HL-60 (cell line): ENCODE measurements at regions not wholly inside any gene's neighbourhood (a gene's known extent, or its start where the extent isn't known, plus 50 kb on each side); places are given as distances from the start of the nearest gene placed in this dataset.
"Not testable (repeated sequence)": the region's sequence is repeated elsewhere in the genome, so short reads cannot be mapped to it uniquely, and the experiment has no call there.

Source experiments
- DNase-seq, 2 experiments: peaks; one replicate each; pipeline ENCODE4 v3.0.0-alpha.2; 2010 to 2020; ENCODE audit warnings: low read depth in 1 of 2, low spot score in 1 of 2
- H3K27ac ChIP-seq: fragments of 250-450 bp; sonication (Bioruptor Pico); replicated peaks from 2 replicates; pipeline ENCODE4 v1.5.1; 2020; ENCODE audit warnings: mild to moderate bottlenecking, moderate library complexity
- H3K27me3 ChIP-seq: fragments of 250-450 bp; sonication (Bioruptor Pico); 2 replicates; pipeline ENCODE4 v1.5.1; 2021; ENCODE audit warnings: mild to moderate bottlenecking, moderate library complexity; ENCODE audit not compliant: insufficient read depth, poor library complexity, severe bottlenecking
- H3K4me3 ChIP-seq: replicated peaks from 2 replicates; pipeline ENCODE4 v1.5.1; 2011; ENCODE audit warnings: mild to moderate bottlenecking, control low read depth, low read length; ENCODE audit not compliant: insufficient read depth
- CTCF ChIP-seq: IDR thresholded peaks from one replicate; pipeline ENCODE4 v1.5.1; 2011; ENCODE audit warnings: low read length, control low read depth, inconsistent platforms; ENCODE audit not compliant: insufficient read depth
- GABPA ChIP-seq: IDR thresholded peaks from 2 replicates; pipeline ENCODE4 v1.6.1; 2012; ENCODE audit warnings: low read depth
- POLR2AphosphoS5 ChIP-seq: IDR thresholded peaks from 2 replicates; pipeline ENCODE4 v1.6.1; 2012; ENCODE audit warnings: low read depth
- REST ChIP-seq: IDR thresholded peaks from 2 replicates; pipeline ENCODE4 v1.6.1; 2012; ENCODE audit warnings: low read depth; ENCODE audit not compliant: insufficient replicate concordance
- SPI1 ChIP-seq: IDR thresholded peaks from 2 replicates; pipeline ENCODE4 v1.6.1; 2012; ENCODE audit warnings: low read depth, mild to moderate bottlenecking, borderline replicate concordance

GRCh38 chr10:90031776-90032175 is 330.4 kb downstream of the KIF20B start:
- H3K27ac ChIP-seq = no peak overlapping the region
- no peaks in the 10 kb centered on the region for H3K27me3 ChIP-seq
- H3K4me3 ChIP-seq = no peak overlapping the region
- no peak for DNase-seq
- no peak for TF ChIP-seq REST
- no peak for TF ChIP-seq SPI1
- TF ChIP-seq GABPA = no peak
- TF ChIP-seq CTCF = no peak
- no peak for TF ChIP-seq POLR2AphosphoS5

GRCh38 chr10:90032519-90032918 is 331.1 kb downstream of the KIF20B start:
- Histone ChIP-seq H3K27me3 (no peaks in the 10 kb centered on the region), H3K27ac (no peak overlapping the region), H3K4me3 (no peak overlapping the region)
- no peak for TF ChIP-seq REST
- no peak for DNase-seq

- DNase-seq, H3K27me3 ChIP-seq, H3K27ac ChIP-seq, H3K4me3 ChIP-seq: not testable (repeated sequence)
Measured at GRCh38 chr10:90034862-90035261, 333.5 kb downstream of the KIF20B start.

- no peak for TF ChIP-seq CTCF
- no peak for TF ChIP-seq REST
- no peak for TF ChIP-seq POLR2AphosphoS5
- no peak for TF ChIP-seq SPI1
- TF ChIP-seq GABPA = no peak
- Histone ChIP-seq H3K27ac (no peak overlapping the region), H3K4me3 (no peak overlapping the region), H3K27me3 (no peaks in the 10 kb centered on the region)
- no peak for DNase-seq
Measured at GRCh38 chr10:90041585-90041984, 340.2 kb downstream of the KIF20B start.
